ENCODE measurements at regions not wholly inside any gene's neighbourhood (a gene's known extent, or its start where the extent isn't known, plus 50 kb on each side); places are given as distances from the start of the nearest gene placed in this dataset.

- Histone ChIP-seq H2AFZ (ENCODE audit: control insufficient read depth, low read length) (no peak overlapping the region), H3K4me1 (ENCODE audit: control insufficient read depth, extremely low read depth, insufficient read depth, low read length) (no peaks in the 10 kb centered on the region), H3K4me3 (ENCODE audit: control insufficient read depth in 2 of 3, extremely low read depth in 1 of 3, insufficient read depth in 2 of 3, low read depth in 1 of 3, low read length in 3 of 3) (no peak overlapping the region), H3K9ac (ENCODE audit: control insufficient read depth, extremely low read depth, insufficient read depth, low read length) (no peak overlapping the region), H3K4me2 (ENCODE audit: control insufficient read depth, extremely low read depth, insufficient read depth, low read depth, low read length) (no peak overlapping the region), H4K20me1 (ENCODE audit: control insufficient read depth, extremely low read depth, insufficient read depth, low read length) (no peaks in the 10 kb centered on the region), H3K79me2 (ENCODE audit: control insufficient read depth, insufficient read depth, low read length) (no peaks in the 10 kb centered on the region), H3K36me3 (ENCODE audit: control insufficient read depth in 2 of 2, extremely low read depth in 1 of 2, insufficient read depth in 2 of 2, low read length in 2 of 2) (no peaks in the 10 kb centered on the region), H3K9me1 (ENCODE audit: control insufficient read depth, extremely low read depth, insufficient read depth, low read length) (no peaks in the 10 kb centered on the region), H3K27ac (ENCODE audit: control insufficient read depth, insufficient read depth, low read length) (no peak overlapping the region), H3K27me3 (ENCODE audit: control insufficient read depth, extremely low read depth, insufficient read depth, low read length) (no peaks in the 10 kb centered on the region), H3K9me3 (ENCODE audit: control insufficient read depth, low read depth, low read length) (no peaks in the 10 kb centered on the region)
- dilution Hi-C loops (cut with MboI; ENCODE audit: extremely low pct_ligation_motif_present, low sequenced_read_pairs), result no loop called here
- FAIRE-seq (no peak), DNase-seq (ENCODE audit: low read depth, low spot score) (no peak)
- TF ChIP-seq, protein P1, sequence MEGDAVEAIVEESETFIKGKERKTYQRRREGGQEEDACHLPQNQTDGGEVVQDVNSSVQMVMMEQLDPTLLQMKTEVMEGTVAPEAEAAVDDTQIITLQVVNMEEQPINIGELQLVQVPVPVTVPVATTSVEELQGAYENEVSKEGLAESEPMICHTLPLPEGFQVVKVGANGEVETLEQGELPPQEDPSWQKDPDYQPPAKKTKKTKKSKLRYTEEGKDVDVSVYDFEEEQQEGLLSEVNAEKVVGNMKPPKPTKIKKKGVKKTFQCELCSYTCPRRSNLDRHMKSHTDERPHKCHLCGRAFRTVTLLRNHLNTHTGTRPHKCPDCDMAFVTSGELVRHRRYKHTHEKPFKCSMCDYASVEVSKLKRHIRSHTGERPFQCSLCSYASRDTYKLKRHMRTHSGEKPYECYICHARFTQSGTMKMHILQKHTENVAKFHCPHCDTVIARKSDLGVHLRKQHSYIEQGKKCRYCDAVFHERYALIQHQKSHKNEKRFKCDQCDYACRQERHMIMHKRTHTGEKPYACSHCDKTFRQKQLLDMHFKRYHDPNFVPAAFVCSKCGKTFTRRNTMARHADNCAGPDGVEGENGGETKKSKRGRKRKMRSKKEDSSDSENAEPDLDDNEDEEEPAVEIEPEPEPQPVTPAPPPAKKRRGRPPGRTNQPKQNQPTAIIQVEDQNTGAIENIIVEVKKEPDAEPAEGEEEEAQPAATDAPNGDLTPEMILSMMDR (optimal IDR thresholded peaks at IDR 0.05 in 1 of 3, IDR thresholded peaks at IDR 0.05 in 1 of 3, conservative IDR thresholded peaks at IDR 0.05 in 1 of 3; ENCODE audit: extremely low read depth in 1 of 3, insufficient read depth in 2 of 3, low read length in 3 of 3), result no peak
- no peak for TF ChIP-seq EZH2 (IDR thresholded peaks at IDR 0.05; ENCODE audit: low read length)
Measured at GRCh38 chr20:17042122-17042521, 184.7 kb upstream of the PCSK2 start.

DNA sequence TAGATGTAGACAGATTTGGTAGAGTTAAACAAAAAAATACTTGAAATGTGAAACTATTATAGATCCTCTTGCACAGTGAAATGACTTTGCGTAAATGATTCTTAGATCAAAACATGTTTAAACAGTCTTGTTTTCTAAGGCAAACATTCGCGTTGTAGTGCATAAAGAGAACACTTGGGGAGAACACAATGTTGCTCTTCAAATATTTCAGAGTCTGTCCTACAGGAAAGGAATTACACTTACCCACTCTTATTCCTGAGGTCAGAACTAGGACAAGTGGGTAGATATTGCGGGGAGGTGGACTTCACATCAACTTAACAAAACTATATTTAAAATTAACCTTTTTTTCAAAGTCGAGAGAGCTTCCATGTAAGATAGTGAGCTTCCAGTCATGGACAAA lies 183.5 kb upstream of the PCSK2 start:
- H3K4me2 ChIP-seq (ENCODE audit: control insufficient read depth, extremely low read depth, insufficient read depth, low read depth, low read length), result no peak overlapping the region
- no peak overlapping the region for H3K4me3 ChIP-seq (ENCODE audit: control insufficient read depth in 2 of 3, extremely low read depth in 1 of 3, insufficient read depth in 2 of 3, low read depth in 1 of 3, low read length in 3 of 3)
- H3K79me2 ChIP-seq (ENCODE audit: control insufficient read depth, insufficient read depth, low read length), result no peaks in the 10 kb centered on the region
- TF ChIP-seq EZH2 (IDR thresholded peaks at IDR 0.05; ENCODE audit: low read length), result no peak
- TF ChIP-seq, protein P1 (optimal IDR thresholded peaks at IDR 0.05 in 1 of 3, IDR thresholded peaks at IDR 0.05 in 1 of 3, conservative IDR thresholded peaks at IDR 0.05 in 1 of 3; ENCODE audit: extremely low read depth in 1 of 3, insufficient read depth in 2 of 3, low read length in 3 of 3), result no peak
- no peaks in the 10 kb centered on the region for H3K4me1 ChIP-seq (ENCODE audit: control insufficient read depth, extremely low read depth, insufficient read depth, low read length)
- dilution Hi-C loops (cut with MboI; ENCODE audit: extremely low pct_ligation_motif_present, low sequenced_read_pairs), result no loop called here
- no peaks in the 10 kb centered on the region for H3K9me3 ChIP-seq (ENCODE audit: control insufficient read depth, low read depth, low read length)
- H3K36me3 ChIP-seq (ENCODE audit: control insufficient read depth in 2 of 2, extremely low read depth in 1 of 2, insufficient read depth in 2 of 2, low read length in 2 of 2), result no peaks in the 10 kb centered on the region
- no peaks in the 10 kb centered on the region for H3K27me3 ChIP-seq (ENCODE audit: control insufficient read depth, extremely low read depth, insufficient read depth, low read length)
- H4K20me1 ChIP-seq (ENCODE audit: control insufficient read depth, extremely low read depth, insufficient read depth, low read length), result no peaks in the 10 kb centered on the region
- no peak overlapping the region for H2AFZ ChIP-seq (ENCODE audit: control insufficient read depth, low read length)
- no peaks in the 10 kb centered on the region for H3K9me1 ChIP-seq (ENCODE audit: control insufficient read depth, extremely low read depth, insufficient read depth, low read length)
- DNase-seq (ENCODE audit: low read depth, low spot score) (no peak), FAIRE-seq (no peak)
- H3K27ac ChIP-seq (ENCODE audit: control insufficient read depth, insufficient read depth, low read length), result no peak overlapping the region
- no peak overlapping the region for H3K9ac ChIP-seq (ENCODE audit: control insufficient read depth, extremely low read depth, insufficient read depth, low read length)

Data from keratinocyte (primary cell).